ENCODE measurements at regions not wholly inside any gene's neighbourhood (a gene's known extent, or its start where the extent isn't known, plus 50 kb on each side); places are given as distances from the start of the nearest gene placed in this dataset.

DNA sequence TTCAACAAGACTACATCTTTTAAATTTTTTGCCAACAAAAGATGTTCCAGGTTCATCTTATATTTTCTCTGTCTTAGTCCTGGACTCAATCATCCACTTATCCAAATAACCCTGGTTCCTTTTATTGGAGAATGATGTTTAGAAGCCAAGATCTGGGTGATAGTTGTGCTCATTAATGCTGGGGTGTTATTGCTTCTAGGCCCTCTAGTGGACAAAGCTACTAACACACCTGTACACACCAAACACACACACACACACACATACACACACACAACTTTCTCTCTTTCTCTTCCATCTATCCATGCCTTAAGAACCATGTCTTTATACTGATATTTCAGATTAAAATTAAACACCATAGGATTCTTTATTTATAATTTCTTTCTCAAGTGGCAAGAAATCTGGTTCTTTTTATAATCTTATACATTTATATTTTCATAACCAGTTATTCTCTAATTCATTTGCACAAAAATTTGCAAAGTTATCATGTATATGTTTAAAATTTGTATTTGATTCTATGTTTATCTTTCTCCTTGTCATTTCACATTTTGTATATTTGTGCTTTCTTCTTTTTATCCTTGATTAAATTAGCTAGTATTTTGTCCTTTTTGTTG, 179.1 kb upstream of the SMIM23 start:
- TF ChIP-seq, protein P1, sequence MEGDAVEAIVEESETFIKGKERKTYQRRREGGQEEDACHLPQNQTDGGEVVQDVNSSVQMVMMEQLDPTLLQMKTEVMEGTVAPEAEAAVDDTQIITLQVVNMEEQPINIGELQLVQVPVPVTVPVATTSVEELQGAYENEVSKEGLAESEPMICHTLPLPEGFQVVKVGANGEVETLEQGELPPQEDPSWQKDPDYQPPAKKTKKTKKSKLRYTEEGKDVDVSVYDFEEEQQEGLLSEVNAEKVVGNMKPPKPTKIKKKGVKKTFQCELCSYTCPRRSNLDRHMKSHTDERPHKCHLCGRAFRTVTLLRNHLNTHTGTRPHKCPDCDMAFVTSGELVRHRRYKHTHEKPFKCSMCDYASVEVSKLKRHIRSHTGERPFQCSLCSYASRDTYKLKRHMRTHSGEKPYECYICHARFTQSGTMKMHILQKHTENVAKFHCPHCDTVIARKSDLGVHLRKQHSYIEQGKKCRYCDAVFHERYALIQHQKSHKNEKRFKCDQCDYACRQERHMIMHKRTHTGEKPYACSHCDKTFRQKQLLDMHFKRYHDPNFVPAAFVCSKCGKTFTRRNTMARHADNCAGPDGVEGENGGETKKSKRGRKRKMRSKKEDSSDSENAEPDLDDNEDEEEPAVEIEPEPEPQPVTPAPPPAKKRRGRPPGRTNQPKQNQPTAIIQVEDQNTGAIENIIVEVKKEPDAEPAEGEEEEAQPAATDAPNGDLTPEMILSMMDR (IDR thresholded peaks at IDR 0.05; ENCODE audit: partially characterized antibody, unreplicated experiment): peak; percentile 56
- Mint-ChIP-seq H3K9me3 (ENCODE audit: unreplicated experiment) (peaks cover 4% of the 10 kb centered on the region), H3K4me1 (ENCODE audit: low read depth, unreplicated experiment) (peaks cover 6% of the 10 kb centered on the region), H3K27me3 (ENCODE audit: unreplicated experiment) (peaks cover 6% of the 10 kb centered on the region), H3K4me3 (ENCODE audit: unreplicated experiment) (no peak overlapping the region), H3K27ac (ENCODE audit: unreplicated experiment) (no peak overlapping the region), H3K36me3 (ENCODE audit: unreplicated experiment) (peaks cover 15% of the 10 kb centered on the region)
- no peak for DNase-seq

DNA sequence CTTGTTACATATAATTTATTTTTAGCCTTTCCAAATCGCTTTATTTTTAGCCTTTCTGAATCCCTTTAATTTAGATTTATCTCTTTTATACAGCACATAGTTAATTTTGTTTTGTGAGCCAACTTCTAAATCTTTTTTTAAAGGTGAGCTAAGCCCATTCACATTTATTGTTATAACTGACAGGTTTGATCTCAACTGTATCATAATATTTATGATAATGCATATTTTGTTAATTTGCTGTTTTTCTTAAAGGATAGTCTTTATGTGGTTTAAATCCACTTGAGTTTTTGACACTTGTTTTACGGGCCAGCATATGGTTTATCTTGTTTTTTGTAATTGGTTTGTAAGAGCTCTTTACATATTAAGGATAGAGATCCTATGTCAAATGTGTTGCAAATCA, 177.8 kb upstream of the SMIM23 start:
- H3K4me1 Mint-ChIP-seq (ENCODE audit: low read depth, unreplicated experiment): peaks cover 7% of the 10 kb centered on the region
- TF ChIP-seq, protein P1 (IDR thresholded peaks at IDR 0.05; ENCODE audit: partially characterized antibody, unreplicated experiment): no peak

DNA sequence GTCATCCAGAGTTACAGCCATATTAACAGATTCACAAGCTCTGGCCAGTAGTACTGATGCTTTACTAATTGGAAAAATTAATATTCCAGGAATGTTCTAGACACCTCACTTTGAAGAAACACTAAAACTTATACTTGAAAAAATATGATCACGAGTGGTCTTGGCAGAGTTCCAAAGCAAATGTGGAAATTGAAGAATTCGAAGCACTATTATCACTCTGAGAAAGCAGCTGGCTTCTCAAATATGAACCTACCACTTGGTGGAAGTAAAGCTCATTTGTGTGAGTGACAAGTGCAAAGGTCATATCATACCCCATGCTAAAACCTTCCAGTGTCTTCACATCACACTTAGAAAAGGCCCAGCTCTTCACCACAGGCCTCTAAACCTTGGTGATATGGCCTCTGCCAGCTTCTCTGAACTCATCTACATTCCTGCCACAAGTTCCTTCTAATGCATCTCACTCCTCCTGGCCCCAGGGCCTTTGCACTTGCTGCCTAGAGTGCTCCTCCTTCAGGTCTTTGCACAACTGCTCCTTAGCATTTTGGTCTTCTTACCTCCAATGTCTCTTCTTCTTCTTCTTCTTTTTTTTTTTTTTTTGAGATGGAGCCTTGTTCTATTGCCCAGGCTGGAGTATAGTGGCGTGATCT, 175.7 kb upstream of the SMIM23 start:
- no peak for DNase-seq
- Mint-ChIP-seq H3K9me3 (ENCODE audit: unreplicated experiment) (peaks cover 1% of the 10 kb centered on the region), H3K4me3 (ENCODE audit: unreplicated experiment) (no peak overlapping the region), H3K27ac (ENCODE audit: unreplicated experiment) (no peak overlapping the region), H3K4me1 (ENCODE audit: low read depth, unreplicated experiment) (peaks cover 7% of the 10 kb centered on the region), H3K27me3 (ENCODE audit: unreplicated experiment) (peaks cover 8% of the 10 kb centered on the region), H3K36me3 (ENCODE audit: unreplicated experiment) (peaks cover 20% of the 10 kb centered on the region)
- TF ChIP-seq, protein P1 (IDR thresholded peaks at IDR 0.05; ENCODE audit: partially characterized antibody, unreplicated experiment): no peak

More for the DNA sequence above, 177.8 kb upstream of the SMIM23 start:
- no peak for DNase-seq
- H3K4me3 Mint-ChIP-seq (ENCODE audit: unreplicated experiment): no peak overlapping the region
- H3K27me3 Mint-ChIP-seq (ENCODE audit: unreplicated experiment): peaks cover 7% of the 10 kb centered on the region
- no peak overlapping the region for H3K27ac Mint-ChIP-seq (ENCODE audit: unreplicated experiment)
- peaks cover 5% of the 10 kb centered on the region for H3K9me3 Mint-ChIP-seq (ENCODE audit: unreplicated experiment)
- H3K36me3 Mint-ChIP-seq (ENCODE audit: unreplicated experiment): peaks cover 15% of the 10 kb centered on the region

DNA sequence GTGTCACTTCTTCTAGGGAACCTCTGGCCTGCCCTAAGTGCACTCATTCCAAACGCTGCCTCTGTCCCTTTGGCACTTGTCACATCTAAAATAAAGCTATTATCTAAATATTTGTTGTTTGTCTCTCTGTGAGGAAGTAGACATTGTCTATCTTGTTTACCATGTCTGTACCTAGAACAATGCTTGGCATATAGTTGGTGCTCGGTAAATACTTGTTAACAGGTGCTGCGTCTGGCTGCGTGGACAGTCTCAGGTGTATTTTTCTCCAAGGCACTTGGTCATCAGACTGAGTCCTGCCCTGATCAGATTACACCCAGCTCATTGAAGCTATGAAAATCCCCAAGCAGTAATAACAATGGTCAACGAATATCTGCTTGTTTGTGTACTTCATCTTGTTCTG, 174.9 kb upstream of the SMIM23 start:
- Mint-ChIP-seq H3K36me3 (ENCODE audit: unreplicated experiment) (peaks cover 20% of the 10 kb centered on the region), H3K9me3 (ENCODE audit: unreplicated experiment) (peaks cover 1% of the 10 kb centered on the region), H3K4me1 (ENCODE audit: low read depth, unreplicated experiment) (peaks cover 9% of the 10 kb centered on the region), H3K27ac (ENCODE audit: unreplicated experiment) (no peak overlapping the region), H3K27me3 (ENCODE audit: unreplicated experiment) (peaks cover 8% of the 10 kb centered on the region), H3K4me3 (ENCODE audit: unreplicated experiment) (no peak overlapping the region)
- no peak for DNase-seq
- TF ChIP-seq, protein P1 (IDR thresholded peaks at IDR 0.05; ENCODE audit: partially characterized antibody, unreplicated experiment): no peak

DNA sequence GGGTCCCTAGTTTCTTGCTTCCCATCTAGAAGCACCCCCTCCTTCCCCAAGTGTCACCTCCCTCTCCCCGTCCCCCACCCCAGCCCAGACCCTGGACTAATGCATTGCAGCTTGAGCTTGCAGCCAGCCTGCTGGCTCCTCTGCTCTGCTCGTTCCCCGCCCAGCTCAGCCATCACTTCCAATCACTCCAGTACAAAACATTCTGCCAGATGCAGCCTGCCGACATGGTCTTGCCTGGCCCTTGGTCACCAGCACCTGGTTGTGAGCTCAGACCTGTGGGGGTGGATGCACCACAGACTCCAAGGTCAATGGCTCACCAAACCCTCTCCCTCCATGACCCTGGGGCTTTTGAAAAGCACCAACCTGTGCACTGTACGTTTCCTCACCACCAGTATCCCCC, 172.9 kb upstream of the SMIM23 start:
- no peak for DNase-seq
- H3K27ac Mint-ChIP-seq (ENCODE audit: unreplicated experiment): no peak overlapping the region
- H3K36me3 Mint-ChIP-seq (ENCODE audit: unreplicated experiment): peaks cover 14% of the 10 kb centered on the region
- no peak overlapping the region for H3K4me3 Mint-ChIP-seq (ENCODE audit: unreplicated experiment)
- peaks cover 1% of the 10 kb centered on the region for H3K9me3 Mint-ChIP-seq (ENCODE audit: unreplicated experiment)
- H3K27me3 Mint-ChIP-seq (ENCODE audit: unreplicated experiment): peaks cover 8% of the 10 kb centered on the region
- peaks cover 20% of the 10 kb centered on the region for H3K4me1 Mint-ChIP-seq (ENCODE audit: low read depth, unreplicated experiment)
- TF ChIP-seq, protein P1 (IDR thresholded peaks at IDR 0.05; ENCODE audit: partially characterized antibody, unreplicated experiment): no peak
